Calu3 (cell line): ENCODE measurements at regions not wholly inside any gene's neighbourhood (a gene's known extent, or its start where the extent isn't known, plus 50 kb on each side); places are given as distances from the start of the nearest gene placed in this dataset.

ENCODE experiments used
- BruUV-seq: library from RNA; stranded (reverse); fragments of 400-500 nt; replicated peaks from 2 replicates; lab custom pipeline; 2021; lab: Mats Ljungman, UMichigan
- CTCF ChIA-PET: fragments of 300-600 bp; sonication (Branson Sonifier 250); formaldehyde crosslinking; loops from one replicate; lab custom pipeline; 2022; ENCODE audit warnings: antibody characterized with exemption; lab: Charles Lee
- DNase-seq: peaks from one replicate; pipeline ENCODE4 v3.0.0; 2022
- H3K27ac Mint-ChIP-seq: one replicate; pipeline ENCODE4 v1.8.0; 2022; ENCODE audit warnings: mixed read lengths; ENCODE audit not compliant: unreplicated experiment
- H3K27me3 Mint-ChIP-seq: one replicate; pipeline ENCODE4 v1.8.0; 2022; ENCODE audit warnings: mixed read lengths; ENCODE audit not compliant: unreplicated experiment
- H3K36me3 Mint-ChIP-seq: one replicate; pipeline ENCODE4 v1.8.0; 2022; ENCODE audit warnings: mild to moderate bottlenecking, moderate library complexity, mixed read lengths; ENCODE audit not compliant: insufficient read depth, unreplicated experiment
- H3K4me1 Mint-ChIP-seq: one replicate; pipeline ENCODE4 v1.8.0; 2022; ENCODE audit warnings: mild to moderate bottlenecking, low read depth, mixed read lengths; ENCODE audit not compliant: unreplicated experiment
- H3K4me3 Mint-ChIP-seq: one replicate; pipeline ENCODE4 v1.8.0; 2022; ENCODE audit warnings: mild to moderate bottlenecking, low read depth, moderate library complexity, mixed read lengths; ENCODE audit not compliant: unreplicated experiment
- H3K9me3 Mint-ChIP-seq: one replicate; pipeline ENCODE4 v1.8.0; 2022; ENCODE audit warnings: low read depth, mixed read lengths; ENCODE audit not compliant: unreplicated experiment
- CTCF ChIP-seq: fragments of 200-600 bp; IDR thresholded peaks from one replicate; pipeline ENCODE4 v1.8.0; 2022; ENCODE audit warnings: antibody characterized with exemption; ENCODE audit not compliant: unreplicated experiment
- intact Hi-C: fragments of 100-400 bp; cut with micrococcal nuclease; formaldehyde crosslinking; loops from one replicate; pipeline ENCODE4 v1.10.0; 2022; ENCODE audit not compliant: unreplicated experiment

- BruUV-seq: no TSS peak
- no peaks in the 10 kb centered on the region for H3K36me3 Mint-ChIP-seq
- CTCF ChIA-PET: no interaction called here
These were observed 373.4 kb downstream of the PRDM5 start for GRCh38 chr4:120549011-120549570.

GRCh38 chr4:120545391-120545790 is 377.1 kb downstream of the PRDM5 start:
- no TSS peak for BruUV-seq
- Mint-ChIP-seq H3K9me3 (peaks cover 3% of the 10 kb centered on the region), H3K27ac (no peak overlapping the region), H3K27me3 (no peaks in the 10 kb centered on the region), H3K36me3 (no peaks in the 10 kb centered on the region), H3K4me3 (no peak overlapping the region), H3K4me1 (no peaks in the 10 kb centered on the region)
- no peak for TF ChIP-seq CTCF
- intact Hi-C loops: no loop called here
- DNase-seq: no peak
- CTCF ChIA-PET: no interaction called here

More at GRCh38 chr4:120549011-120549570, 373.4 kb downstream of the PRDM5 start:
- H3K27me3 Mint-ChIP-seq: no peaks in the 10 kb centered on the region
- TF ChIP-seq CTCF: no peak
- H3K4me3 Mint-ChIP-seq: no peak overlapping the region
- no peak overlapping the region for H3K27ac Mint-ChIP-seq
- H3K9me3 Mint-ChIP-seq: no peaks in the 10 kb centered on the region
- H3K4me1 Mint-ChIP-seq: no peaks in the 10 kb centered on the region
- no peak for DNase-seq
- intact Hi-C loops: no loop called here

GRCh38 chr4:120544838-120545237 is 377.7 kb downstream of the PRDM5 start:
- Mint-ChIP-seq H3K27ac (no peak overlapping the region), H3K9me3 (peaks cover 3% of the 10 kb centered on the region), H3K27me3 (no peaks in the 10 kb centered on the region), H3K4me3 (no peak overlapping the region), H3K4me1 (no peaks in the 10 kb centered on the region), H3K36me3 (no peaks in the 10 kb centered on the region)
- TF ChIP-seq CTCF: no peak
- no TSS peak for BruUV-seq
- intact Hi-C loops: no loop called here
- DNase-seq: no peak
- CTCF ChIA-PET: no interaction called here

GRCh38 chr4:120540625-120541024 is 381.9 kb downstream of the PRDM5 start:
- Mint-ChIP-seq H3K27ac (no peak overlapping the region), H3K36me3 (no peaks in the 10 kb centered on the region), H3K4me3 (no peak overlapping the region), H3K9me3 (peaks cover 3% of the 10 kb centered on the region), H3K4me1 (no peaks in the 10 kb centered on the region), H3K27me3 (no peaks in the 10 kb centered on the region)
- no TSS peak for BruUV-seq
- intact Hi-C loops: no loop called here
- CTCF ChIA-PET: no interaction called here
- no peak for TF ChIP-seq CTCF
- no peak for DNase-seq
